H1 (cell line): ENCODE measurements at regions not wholly inside any gene's neighbourhood (a gene's known extent, or its start where the extent isn't known, plus 50 kb on each side); places are given as distances from the start of the nearest gene placed in this dataset.

Experiments
- BCL11A ChIP-seq, 2 experiments: IDR thresholded peaks; one replicate each; pipeline ENCODE4 v1.6.1; 2011; ENCODE audit warnings: low read depth in 2 of 2, low read length in 2 of 2, mild to moderate bottlenecking in 2 of 2
- TAF1 ChIP-seq: IDR thresholded peaks from 2 replicates; pipeline ENCODE4 v1.6.1; 2011; ENCODE audit warnings: mild to moderate bottlenecking, low read depth, low read length
- USF2 ChIP-seq: IDR thresholded peaks from 2 replicates; pipeline ENCODE4 v1.6.1; 2011; ENCODE audit warnings: low read length, improper control_type of control experiment

GRCh38 chr14:30464481-30464880 is 94.5 kb upstream of the G2E3 start (continued):
- TF ChIP-seq BCL11A (IDR thresholded peaks at IDR 0.05; ENCODE audit: low read depth in 2 of 2, low read length in 2 of 2) (no peak), USF2 (no peak), TAF1 (no peak)
